HG03565 (cell line): ENCODE measurements at regions not wholly inside any gene's neighbourhood (a gene's known extent, or its start where the extent isn't known, plus 50 kb on each side); places are given as distances from the start of the nearest gene placed in this dataset.
"Not testable (repeated sequence)": the region's sequence is repeated elsewhere in the genome, so short reads cannot be mapped to it uniquely, and the experiment has no call there.

ENCODE experiments used
- ATAC-seq: cut with Tn5 transposase; IDR thresholded peaks from one replicate; pipeline ENCODE4 v1.9.1; 2021; ENCODE audit warnings: mild to moderate bottlenecking, moderate library complexity; ENCODE audit not compliant: unreplicated experiment

DNA sequence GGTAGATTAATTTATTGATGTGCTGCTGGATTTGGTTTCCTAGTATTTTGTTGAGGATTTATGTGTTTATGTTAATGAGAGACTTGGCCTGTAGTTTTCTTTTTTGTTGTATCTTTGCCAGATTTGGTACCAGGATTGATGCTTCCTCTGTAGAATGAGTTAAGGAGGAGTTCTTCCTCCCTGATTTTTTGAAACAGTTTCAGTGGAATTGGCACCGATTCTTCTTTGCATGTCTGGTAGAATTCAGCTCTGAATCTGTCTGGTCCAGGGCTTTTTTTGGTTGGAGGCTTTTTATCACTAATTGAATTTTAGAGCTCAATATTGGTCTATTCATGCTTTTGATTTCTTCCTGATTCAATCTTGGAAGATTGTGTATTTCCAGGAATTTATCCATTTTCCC, 174.0 kb upstream of the NDST4 start:
- no peak for ATAC-seq

DNA sequence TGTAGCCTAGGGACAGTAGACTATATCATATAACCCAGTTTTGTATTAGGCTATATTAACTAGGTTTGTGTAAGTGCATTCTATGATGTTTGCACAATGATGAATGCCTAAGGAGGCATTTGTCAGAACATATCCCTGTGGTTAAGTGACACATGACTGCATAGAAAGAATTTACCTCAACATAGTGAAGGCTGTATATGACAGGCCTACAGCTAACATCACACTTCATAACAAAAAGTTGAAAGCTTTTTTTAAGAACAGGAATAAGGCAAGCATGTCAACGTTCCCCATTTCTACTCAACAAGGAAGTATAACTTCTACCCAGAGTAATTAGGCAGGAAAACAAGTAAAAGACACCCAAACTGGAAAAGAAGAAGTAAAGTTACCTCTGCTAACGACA, 165.9 kb upstream of the NDST4 start:
- no peak for ATAC-seq

DNA sequence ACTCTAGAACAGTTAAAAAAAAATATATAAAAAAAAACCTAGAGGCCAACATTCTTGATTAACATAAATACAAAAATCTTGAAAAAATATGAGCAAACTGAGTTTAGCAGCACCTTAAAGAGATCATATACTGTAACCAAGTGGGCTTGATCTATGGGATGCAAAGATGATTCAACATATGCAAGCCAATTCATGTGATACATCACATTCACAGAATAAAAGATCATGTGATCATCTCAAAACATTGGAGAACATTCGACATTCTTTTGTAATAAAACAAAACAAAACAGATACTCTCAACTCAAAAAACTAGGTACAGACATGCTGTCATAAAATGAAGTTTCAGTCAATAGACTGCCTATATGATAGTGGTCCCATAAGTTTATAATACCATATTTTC, 165.4 kb upstream of the NDST4 start:
- ATAC-seq: no peak

DNA sequence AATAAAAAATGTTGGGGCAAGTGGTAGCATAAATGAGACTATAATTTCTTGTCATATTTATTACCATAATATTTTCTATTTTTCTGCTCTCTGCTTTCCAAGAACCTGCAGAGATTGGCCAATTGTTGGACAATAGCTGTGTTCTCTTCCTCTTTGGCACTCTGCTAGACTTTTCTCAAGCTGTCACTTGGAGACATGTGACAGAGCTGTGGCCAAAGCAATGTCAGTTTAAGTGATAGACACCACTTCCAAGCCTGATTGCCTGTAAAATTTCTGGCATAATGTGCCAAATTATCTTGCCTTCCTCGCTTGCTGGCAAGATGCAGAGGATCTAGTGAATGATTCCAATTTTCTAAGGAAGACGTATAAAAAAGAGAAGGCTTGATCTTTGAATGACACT, 162.2 kb upstream of the NDST4 start:
- ATAC-seq: no peak

DNA sequence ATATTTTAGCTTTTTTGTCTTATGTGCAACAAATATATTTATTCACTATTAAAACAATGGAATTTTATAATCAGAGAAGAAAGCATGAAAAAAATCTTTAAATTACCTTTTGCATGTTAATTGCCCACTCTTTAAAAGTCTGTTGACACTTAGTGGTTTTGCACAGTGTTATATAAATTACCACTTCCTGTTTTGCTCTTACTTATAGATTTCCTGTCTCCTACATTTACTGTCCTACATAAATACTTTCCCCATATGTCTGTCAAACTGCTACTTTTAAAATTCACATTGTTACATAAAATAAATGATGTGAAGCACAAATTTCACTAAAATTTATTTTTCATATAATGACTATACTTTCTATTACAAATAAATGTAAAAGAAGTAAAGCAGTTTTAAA, 161.1 kb upstream of the NDST4 start:
- ATAC-seq: peak; percentile 64

DNA sequence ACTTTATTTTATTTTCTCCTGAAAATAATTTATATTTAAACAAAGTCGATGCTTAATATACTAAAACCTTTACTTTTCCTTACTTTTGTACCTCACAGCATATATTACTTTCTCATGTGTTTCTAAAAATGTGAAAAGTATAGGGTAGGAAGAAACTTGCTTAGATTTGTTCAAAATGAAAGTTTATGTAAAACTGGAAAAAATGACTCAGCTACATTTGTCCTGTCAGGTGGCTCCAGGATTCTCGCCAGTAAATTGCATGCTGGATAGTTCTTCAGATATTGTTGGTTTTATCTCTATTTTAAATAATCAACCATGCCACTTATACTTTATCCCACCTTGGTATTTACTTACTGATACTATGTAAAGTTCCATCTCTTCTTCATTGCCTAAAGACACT, 159.2 kb upstream of the NDST4 start:
- ATAC-seq: peak; percentile 26

DNA sequence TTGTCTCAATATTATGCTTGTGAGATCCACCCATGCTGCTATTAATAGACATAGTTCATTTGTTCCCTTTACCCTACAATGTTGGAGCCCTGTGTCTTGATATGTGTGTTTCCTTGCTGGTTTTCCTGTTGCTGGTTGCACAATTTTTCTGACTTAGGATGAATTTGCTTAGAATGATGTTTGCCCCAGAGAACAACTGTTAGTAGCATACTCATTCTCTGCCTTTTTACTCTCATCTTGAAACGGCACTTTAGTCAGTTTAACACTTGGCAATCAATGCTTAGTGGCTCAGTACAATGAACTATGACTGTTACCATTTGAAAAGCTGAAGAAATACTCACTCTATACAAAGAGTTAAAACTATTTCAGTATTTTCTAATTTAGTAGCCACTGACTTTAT, 158.8 kb upstream of the NDST4 start:
- peak; percentile 74 for ATAC-seq

DNA sequence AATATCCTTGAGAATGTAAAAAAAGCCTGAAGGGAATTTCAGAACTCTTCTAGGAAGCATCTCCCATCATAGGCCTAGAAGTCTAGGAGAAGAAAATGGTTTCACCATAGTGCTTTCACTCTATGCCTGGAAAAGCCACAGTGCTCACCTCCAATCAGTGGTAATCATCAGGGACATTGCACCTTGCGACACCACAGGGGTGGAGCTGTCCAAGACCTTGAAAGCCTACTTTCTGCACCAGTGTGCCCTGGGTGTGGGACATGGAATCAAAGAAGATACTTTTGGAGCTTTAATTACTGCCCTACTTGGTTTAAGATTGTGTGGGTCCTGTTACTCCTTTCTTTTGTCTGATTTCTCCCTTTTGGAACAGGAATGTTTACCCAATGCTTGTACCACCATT, 146.8 kb upstream of the NDST4 start:
- ATAC-seq: no peak

DNA sequence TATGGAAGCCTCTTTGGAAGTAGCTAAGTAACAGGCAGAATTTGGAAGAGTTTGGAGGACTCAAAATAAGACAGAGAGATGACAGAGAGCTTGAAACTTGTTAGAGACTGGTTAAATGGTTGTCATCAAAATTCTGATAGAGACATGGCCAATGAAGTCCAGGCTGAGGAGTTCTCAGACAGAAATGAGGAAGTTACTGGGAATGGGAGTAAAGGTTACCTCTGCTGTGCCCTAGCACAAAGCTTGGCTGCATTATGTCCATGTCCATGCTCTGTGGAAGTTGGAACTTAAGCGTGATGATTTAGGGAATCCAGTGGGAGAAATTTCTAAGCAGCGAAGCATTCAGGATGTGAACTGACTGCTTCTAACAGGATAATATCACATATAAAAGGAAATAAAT, 146.2 kb upstream of the NDST4 start:
- ATAC-seq: no peak

DNA sequence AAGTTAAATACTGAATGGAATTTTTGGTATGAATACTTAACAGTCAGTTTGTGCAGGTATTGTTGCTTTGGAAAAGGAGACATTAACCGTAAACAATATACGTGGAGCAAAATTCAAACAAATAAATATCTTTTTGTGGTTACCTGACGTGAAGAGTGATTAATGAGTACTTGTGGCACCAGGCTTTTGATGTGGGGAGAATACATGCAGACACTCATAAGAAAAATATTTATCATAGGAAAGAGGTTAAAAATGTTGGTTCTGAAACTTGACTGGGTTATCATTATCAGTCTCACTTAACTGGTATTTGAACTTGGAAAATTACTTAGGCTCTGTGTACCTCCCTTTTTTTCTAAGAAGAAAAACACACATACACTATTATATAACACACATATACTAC, 136.4 kb upstream of the NDST4 start:
- no peak for ATAC-seq

DNA sequence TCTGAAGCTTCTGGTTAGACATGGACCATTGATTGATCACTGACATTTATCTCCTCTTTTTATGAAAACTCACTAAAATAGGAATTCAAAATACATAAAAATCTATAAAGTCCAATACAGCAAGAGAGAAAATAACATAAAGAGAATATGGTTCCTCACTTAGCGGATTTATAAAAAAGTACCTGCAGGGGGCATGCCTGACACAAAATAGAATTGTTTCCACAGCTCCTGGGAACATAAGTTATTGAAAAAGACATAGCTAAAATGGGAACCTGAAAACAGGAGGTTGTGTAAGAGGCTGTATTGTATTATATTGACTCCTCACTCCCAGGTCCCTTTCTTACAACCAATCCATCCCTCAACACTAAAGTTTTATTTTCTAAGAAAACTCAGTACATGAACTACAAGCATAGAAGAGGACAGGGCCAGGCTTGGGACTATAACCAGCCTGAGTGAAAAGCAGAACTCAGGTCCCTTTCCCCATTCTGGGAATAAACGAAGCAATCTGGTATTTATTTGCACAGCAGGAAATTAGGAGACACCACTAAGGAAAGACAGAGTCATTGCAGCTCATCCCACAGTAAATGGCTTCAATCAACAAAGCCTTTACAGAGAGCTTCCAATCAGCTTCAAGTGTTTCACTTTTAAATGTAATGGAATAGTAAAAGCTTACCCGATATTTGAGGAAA, 121.1 kb upstream of the NDST4 start:
- no peak for ATAC-seq

DNA sequence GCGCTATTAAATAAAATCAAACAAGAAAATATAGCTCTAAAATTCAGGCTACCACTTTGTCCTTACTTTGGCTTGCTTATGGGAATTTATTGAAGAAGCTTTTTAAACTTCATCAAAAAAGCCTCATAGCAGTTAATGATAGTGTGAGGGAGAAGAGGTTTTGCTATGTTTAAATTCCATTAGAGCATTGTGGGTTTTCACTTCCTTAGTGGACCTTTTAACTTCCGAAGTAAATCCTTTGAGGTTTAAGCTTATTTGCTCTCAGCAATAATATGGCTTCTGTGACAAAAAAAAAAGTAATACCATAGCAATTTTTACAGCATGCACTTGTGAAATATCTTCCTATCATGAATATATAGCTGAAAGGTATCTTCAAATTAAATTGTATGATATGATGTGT, 120.2 kb upstream of the NDST4 start:
- ATAC-seq: no peak

DNA sequence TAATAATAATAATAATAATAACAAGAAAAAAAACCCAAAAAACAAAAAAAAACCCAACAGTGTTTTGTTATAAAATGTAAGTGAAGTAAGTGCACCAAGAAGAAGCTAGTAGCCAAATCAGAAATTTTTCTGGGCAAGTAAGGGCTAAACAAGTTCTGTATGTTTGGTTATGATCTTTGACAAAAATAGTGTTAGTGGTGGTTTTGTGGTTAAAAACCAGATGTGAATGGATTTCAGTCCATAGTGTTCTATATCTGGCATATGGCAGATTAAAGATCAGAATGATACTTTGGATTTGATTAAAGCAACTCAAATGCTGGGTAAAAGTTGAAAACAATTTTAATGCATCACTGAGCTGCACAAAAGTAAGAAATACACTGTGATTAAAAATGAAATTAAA, 116.5 kb upstream of the NDST4 start:
- no peak for ATAC-seq

DNA sequence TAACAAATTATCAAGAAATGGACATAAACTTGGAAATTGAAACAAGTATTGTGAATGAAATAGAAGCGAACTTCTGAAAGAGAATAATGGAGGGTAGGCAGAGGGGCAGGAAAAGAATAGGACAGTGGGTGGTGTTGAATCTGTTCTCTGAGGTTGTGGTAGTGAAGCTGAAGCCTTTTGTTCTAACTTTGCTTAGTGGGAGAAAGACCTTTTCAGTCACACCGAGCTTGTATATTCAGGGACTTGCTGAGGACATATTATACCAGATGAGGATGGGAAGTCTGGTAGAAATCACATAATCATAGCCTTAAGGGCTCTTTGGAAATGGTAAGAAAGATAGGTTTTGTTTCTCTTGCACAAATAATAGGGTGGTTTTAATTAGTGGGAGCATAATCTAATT, 115.4 kb upstream of the NDST4 start:
- ATAC-seq: no peak

DNA sequence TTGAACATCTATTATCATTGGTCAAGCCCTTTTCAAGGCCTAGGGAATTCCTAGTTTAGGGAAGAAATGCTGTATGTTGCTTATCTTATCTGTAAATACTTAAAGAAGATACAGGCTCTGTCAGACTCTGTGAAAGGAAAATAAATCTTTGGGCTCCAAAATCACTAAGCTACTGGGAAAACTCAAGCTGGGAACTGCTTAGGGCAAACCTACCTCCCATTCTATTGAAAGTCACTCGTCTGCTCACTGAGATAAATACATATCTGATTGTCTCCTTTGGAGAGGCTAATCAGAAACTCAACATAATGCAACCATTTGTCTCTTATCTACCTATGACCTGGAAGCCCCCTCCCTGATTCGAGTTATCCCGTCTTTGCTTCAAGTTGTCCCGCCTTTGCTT, 108.6 kb upstream of the NDST4 start:
- ATAC-seq: no peak

DNA sequence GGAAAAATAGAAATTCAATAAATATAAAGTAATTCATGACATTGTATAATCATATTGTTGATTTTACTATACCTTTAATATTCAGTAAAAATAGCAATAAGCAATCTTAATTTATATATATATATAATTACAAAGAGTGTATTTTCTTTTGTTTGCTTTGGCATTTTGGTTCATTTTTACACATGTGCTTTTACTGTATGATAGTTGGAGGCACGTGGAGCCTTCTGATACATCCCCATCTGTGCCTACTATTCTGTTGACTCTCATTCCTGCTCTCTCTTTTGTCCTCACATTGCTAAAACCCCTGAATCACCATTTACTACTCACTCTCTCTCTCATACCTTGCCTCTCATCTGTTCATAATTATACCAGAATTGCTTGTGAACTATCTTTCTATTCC, 106.4 kb upstream of the NDST4 start:
- no peak for ATAC-seq

DNA sequence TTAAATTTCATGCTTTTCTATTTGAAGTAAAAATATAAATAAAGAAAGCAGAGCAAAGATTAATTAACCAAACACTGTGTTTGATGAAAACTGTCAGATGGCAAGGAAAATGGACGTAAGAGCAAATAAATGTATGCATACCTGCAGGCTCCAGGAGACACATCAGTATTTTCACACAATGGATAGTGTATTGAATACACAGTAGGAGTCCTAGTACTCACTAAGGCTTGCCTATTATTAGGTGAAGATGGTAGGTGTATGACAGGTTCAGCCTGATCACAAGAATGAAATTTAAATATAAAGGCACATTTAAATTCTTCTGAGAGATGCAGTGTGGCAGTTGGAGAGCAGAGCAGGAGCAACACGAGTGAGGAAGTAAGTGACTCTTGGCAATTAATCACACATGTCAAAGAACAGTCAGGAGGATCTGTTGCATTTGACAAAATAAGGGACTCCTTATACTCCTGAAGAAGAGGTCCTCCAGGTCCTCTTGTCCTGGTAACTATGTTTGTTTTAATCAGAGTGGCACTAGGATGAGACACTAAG, 106.0 kb upstream of the NDST4 start:
- ATAC-seq: no peak

DNA sequence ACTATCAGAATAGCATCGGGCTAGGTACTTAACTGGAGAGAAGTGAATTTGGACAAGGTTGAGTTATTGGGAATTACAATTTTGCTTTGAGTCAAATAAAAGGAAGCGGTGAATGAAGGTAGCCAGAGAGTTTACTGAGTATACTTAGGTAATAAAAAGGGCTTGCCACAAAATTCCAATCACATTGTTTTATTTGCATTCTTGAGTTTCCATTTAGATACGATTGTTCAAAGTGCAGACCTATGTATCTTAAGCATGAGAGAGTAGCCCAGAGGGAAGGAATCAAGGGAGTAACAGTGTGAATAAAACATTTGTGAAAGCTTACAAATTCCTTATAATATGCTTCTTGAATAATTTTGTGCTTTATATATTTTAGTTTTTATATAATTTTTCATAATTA, 102.5 kb upstream of the NDST4 start:
- no peak for ATAC-seq

DNA sequence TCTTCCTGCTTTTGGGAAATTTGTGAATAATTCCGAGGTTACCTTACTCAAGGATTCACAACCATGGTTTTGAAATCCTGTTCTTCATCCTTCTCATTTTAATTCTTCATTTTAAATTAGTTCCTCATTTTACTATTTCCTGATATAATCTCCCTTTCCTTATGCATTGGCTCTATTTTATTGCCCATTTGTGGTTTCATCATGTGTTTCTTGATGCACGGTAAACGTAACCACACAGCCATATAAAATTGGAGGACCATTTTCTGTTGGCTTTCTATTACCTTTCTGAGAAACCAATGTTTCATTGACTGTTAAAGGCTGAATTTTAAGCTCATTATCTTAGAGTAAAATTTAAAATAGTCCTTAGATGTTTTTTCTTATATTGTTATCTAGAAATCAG, 100.3 kb upstream of the NDST4 start:
- no peak for ATAC-seq

DNA sequence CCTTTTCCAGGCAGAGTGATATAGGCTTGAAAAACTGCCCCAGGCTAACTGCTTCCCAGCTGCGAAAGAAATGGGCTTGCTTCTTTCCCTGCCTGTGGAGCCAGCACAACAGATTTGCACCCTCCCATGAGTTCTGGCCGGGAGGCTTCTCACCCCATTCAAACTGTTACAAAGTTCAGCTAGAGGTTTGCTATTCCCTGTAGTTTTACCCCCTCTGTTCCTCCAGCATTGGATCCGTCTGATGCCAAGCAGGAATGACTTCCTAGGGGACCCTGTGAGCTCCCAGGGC, 87.6 kb upstream of the NDST4 start:
- no peak for ATAC-seq

DNA sequence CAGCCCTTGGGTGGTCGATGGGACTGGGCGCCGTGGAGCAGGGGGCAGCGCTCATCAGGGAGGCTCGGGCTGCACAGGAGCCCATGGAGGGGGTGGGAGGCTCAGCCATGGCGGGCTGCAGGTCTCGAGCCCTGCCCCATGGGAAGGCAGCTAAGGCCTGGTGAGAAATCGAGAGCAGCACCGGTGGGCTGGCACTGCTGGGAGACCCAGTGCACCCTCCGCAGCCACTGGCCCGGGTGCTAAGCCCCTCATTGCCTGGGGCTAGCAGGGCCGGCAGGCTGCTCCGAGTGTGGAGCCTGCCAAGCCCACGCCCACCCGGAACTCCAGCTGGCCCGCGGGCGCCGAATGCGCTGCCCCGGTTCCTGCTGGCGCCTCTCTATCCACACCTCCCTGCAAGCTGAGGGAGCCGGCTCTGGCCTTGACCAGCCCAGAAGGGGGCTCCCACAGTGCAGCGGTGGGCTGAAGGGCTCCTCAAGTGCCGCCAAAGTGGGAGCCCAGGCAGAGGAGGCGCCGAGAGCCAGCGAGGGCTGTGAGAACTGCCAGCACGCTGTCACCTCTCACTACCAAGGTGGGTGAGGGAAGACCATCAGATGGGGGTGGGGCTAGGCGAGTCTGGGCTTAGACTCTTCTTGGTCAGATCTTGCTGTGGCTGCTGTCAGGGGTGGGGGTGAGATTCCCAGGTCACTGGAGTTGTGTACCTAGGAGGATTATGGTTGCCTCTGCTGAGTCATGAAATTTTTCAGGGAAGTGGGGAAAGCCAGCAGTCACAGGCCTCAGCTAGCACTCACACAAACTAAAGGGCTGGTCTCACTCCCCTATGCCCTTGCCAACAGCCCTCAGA, 87.0 kb upstream of the NDST4 start:
- ATAC-seq: not testable (repeated sequence)

DNA sequence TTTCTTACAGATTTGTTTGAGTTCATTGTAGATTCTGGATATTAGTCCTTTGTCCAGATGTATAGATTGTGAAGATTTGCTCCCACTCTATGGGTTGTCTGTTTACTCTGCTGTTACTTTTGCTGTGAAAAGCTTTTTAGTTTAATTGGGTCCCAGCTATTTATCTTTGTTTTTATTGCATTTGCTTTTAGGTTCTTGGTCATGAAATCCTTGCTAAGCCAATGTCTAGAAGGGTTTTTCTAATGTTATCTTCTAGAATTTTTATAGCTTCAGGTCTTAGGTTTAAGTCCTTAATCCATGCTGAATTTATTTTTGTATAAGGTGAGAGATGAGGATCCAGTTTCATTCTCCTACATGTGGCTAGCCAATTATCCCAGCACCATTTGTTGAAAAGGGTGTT, 81.2 kb upstream of the NDST4 start:
- ATAC-seq: not testable (repeated sequence)

DNA sequence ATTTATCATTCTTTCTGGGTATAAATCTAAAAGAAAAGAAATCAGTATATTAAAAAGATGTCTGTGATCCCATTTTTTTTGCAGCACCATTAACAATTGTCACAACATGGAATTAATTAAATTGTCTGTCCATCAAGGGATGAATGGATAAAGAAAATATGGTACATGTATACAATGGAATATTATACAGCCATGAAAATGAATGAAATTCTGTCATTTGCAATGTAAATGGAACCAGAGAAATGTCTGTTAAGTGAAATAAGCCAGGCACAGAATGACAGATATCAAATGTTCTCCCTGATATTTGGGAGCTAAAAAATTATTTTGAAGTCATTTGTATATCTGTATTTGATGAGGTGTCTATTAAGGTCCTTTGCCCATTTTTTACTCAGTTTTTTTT, 77.1 kb upstream of the NDST4 start:
- ATAC-seq: no peak
